ENCODE measurements at regions not wholly inside any gene's neighbourhood (a gene's known extent, or its start where the extent isn't known, plus 50 kb on each side); places are given as distances from the start of the nearest gene placed in this dataset.

DNA sequence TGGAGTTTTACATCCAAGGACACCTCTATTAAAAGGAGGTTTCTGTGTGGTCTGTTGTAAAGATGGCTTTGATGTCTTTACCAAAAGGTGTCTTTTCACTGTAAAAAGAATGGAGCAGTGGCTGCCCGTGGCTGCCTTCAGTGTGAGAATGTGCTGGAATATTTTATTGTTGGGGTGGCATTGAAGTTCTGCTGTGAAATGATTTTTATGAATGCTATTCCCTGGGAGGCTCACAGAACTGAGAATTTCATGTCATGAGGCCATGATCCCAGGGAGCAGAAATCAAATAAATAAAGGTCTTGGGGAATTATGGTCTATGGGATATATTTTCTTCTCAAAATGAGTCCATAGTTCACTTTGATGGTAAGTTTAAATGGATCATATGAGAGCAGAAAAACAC lies 425.2 kb upstream of the ZNF608 start:
- TF ChIP-seq, protein P1, sequence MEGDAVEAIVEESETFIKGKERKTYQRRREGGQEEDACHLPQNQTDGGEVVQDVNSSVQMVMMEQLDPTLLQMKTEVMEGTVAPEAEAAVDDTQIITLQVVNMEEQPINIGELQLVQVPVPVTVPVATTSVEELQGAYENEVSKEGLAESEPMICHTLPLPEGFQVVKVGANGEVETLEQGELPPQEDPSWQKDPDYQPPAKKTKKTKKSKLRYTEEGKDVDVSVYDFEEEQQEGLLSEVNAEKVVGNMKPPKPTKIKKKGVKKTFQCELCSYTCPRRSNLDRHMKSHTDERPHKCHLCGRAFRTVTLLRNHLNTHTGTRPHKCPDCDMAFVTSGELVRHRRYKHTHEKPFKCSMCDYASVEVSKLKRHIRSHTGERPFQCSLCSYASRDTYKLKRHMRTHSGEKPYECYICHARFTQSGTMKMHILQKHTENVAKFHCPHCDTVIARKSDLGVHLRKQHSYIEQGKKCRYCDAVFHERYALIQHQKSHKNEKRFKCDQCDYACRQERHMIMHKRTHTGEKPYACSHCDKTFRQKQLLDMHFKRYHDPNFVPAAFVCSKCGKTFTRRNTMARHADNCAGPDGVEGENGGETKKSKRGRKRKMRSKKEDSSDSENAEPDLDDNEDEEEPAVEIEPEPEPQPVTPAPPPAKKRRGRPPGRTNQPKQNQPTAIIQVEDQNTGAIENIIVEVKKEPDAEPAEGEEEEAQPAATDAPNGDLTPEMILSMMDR (IDR thresholded peaks at IDR 0.05) = no peak
- no peak for TF ChIP-seq POLR2A (IDR thresholded peaks at IDR 0.05)
